Stimulated activated naive B cell treated with anti-CD40 and anti-IgM and Interleukin-4, amounts not matched to agents 10 μg/mL and 1 μg/mL and 100 μg/mL, for 72 hours (primary cell): ENCODE measurements at regions not wholly inside any gene's neighbourhood (a gene's known extent, or its start where the extent isn't known, plus 50 kb on each side); places are given as distances from the start of the nearest gene placed in this dataset.

Experiments
- ATAC-seq, 2 donors: fragments of 150-1000 bp; cut with Tn5 transposase; replicated peaks; 2 replicates each; pipeline ENCODE4 v1.10.0; 2021; ENCODE audit warnings: moderate library complexity in 1 of 2
- DNase-seq: peaks from one replicate; pipeline ENCODE4 v3.0.0; 2021
- H3K27ac Mint-ChIP-seq: one replicate; pipeline ENCODE4 v1.8.0; 2022; ENCODE audit warnings: mild to moderate bottlenecking, mixed read lengths
- H3K27me3 Mint-ChIP-seq, 2 donors: one replicate each; pipeline ENCODE4 v1.8.0; 2022; ENCODE audit warnings: mixed read lengths in 2 of 2
- H3K36me3 Mint-ChIP-seq, 2 donors: one replicate each; pipeline ENCODE4 v1.8.0; 2022; ENCODE audit warnings: mixed read lengths in 2 of 2, mild to moderate bottlenecking in 1 of 2
- H3K4me1 Mint-ChIP-seq, 2 donors: one replicate each; pipeline ENCODE4 v1.8.0; 2022; ENCODE audit warnings: mixed read lengths in 2 of 2, mild to moderate bottlenecking in 1 of 2
- H3K4me3 Mint-ChIP-seq, 2 donors: one replicate each; pipeline ENCODE4 v1.8.0; 2022; ENCODE audit warnings: mild to moderate bottlenecking in 2 of 2, mixed read lengths in 2 of 2, moderate library complexity in 1 of 2
- H3K9me3 Mint-ChIP-seq, 2 donors: one replicate each; pipeline ENCODE4 v1.8.0; 2022; ENCODE audit warnings: mixed read lengths in 2 of 2, mild to moderate bottlenecking in 1 of 2

- no peak for DNase-seq
- no peak overlapping the region for H3K4me3 Mint-ChIP-seq
- H3K4me1 Mint-ChIP-seq = peaks cover 8 to 10% of the 10 kb centered on the region in 2 donors
- H3K36me3 Mint-ChIP-seq = peaks cover 6 to 8% of the 10 kb centered on the region in 2 donors
- peaks cover 3 to 5% of the 10 kb centered on the region in 2 donors for H3K9me3 Mint-ChIP-seq
- peaks cover 4 to 22% of the 10 kb centered on the region in 2 donors for H3K27me3 Mint-ChIP-seq
- no peak overlapping the region for H3K27ac Mint-ChIP-seq
- ATAC-seq = peak in 1 of 2 donors; percentile 52
Observed at GRCh38 chr2:12397854-12398253, 318.9 kb upstream of the TRIB2 start.

- Mint-ChIP-seq H3K36me3 (peaks cover 8 to 14% of the 10 kb centered on the region in 2 donors), H3K27ac (no peak overlapping the region), H3K27me3 (peaks cover 4 to 22% of the 10 kb centered on the region in 2 donors)
Observed at GRCh38 chr2:12399240-12399639, 317.5 kb upstream of the TRIB2 start.

GRCh38 chr2:12400543-12400942 lies 316.2 kb upstream of the TRIB2 start:
- ATAC-seq (no peak), DNase-seq (no peak)
- Mint-ChIP-seq H3K36me3 (peaks cover 8 to 14% of the 10 kb centered on the region in 2 donors), H3K4me1 (peaks cover 8 to 9% of the 10 kb centered on the region in 2 donors), H3K27ac (no peak overlapping the region), H3K9me3 (peaks cover 9 to 11% of the 10 kb centered on the region in 2 donors), H3K27me3 (peaks cover 9 to 22% of the 10 kb centered on the region in 2 donors), H3K4me3 (no peak overlapping the region)

More at GRCh38 chr2:12399240-12399639, 317.5 kb upstream of the TRIB2 start:
- peaks cover 8 to 10% of the 10 kb centered on the region in 2 donors for H3K4me1 Mint-ChIP-seq
- DNase-seq (no peak), ATAC-seq (no peak)
- peaks cover 9 to 11% of the 10 kb centered on the region in 2 donors for H3K9me3 Mint-ChIP-seq
- no peak overlapping the region for H3K4me3 Mint-ChIP-seq

- H3K9me3 Mint-ChIP-seq = peaks cover 9 to 11% of the 10 kb centered on the region in 2 donors
- DNase-seq (no peak), ATAC-seq (no peak)
- peaks cover 8 to 14% of the 10 kb centered on the region in 2 donors for H3K36me3 Mint-ChIP-seq
- H3K4me3 Mint-ChIP-seq = no peak overlapping the region
- H3K27ac Mint-ChIP-seq = no peak overlapping the region
- peaks cover 8 to 9% of the 10 kb centered on the region in 2 donors for H3K4me1 Mint-ChIP-seq
- peaks cover 9 to 10% of the 10 kb centered on the region in 2 donors for H3K27me3 Mint-ChIP-seq
Observed at GRCh38 chr2:12402440-12403139, 314.1 kb upstream of the TRIB2 start.

GRCh38 chr2:12404497-12404896 lies 312.2 kb upstream of the TRIB2 start:
- Mint-ChIP-seq H3K4me3 (no peak overlapping the region), H3K4me1 (peaks cover 7 to 8% of the 10 kb centered on the region in 2 donors), H3K27ac (no peak overlapping the region), H3K9me3 (peaks cover 9 to 11% of the 10 kb centered on the region in 2 donors), H3K36me3 (peaks cover 8 to 14% of the 10 kb centered on the region in 2 donors), H3K27me3 (peaks cover 9 to 10% of the 10 kb centered on the region in 2 donors)
- ATAC-seq (no peak), DNase-seq (no peak)

GRCh38 chr2:12407160-12407559 lies 309.6 kb upstream of the TRIB2 start:
- Mint-ChIP-seq H3K4me3 (no peak overlapping the region), H3K9me3 (peaks cover 9 to 12% of the 10 kb centered on the region in 2 donors), H3K27me3 (peaks cover 0 to 6% of the 10 kb centered on the region in 2 donors), H3K27ac (no peak overlapping the region), H3K4me1 (peaks cover 2% of the 10 kb centered on the region in 2 donors), H3K36me3 (peaks cover 4 to 12% of the 10 kb centered on the region in 2 donors)
- DNase-seq (no peak), ATAC-seq (no peak)

- DNase-seq (peak; percentile 26), ATAC-seq (peak; percentile 97 to 99)
Observed at GRCh38 chr2:12412898-12413305, 303.8 kb upstream of the TRIB2 start.

GRCh38 chr2:12415536-12415935 lies 301.2 kb upstream of the TRIB2 start:
- no peak for ATAC-seq
- no peak overlapping the region for H3K4me3 Mint-ChIP-seq

More at GRCh38 chr2:12412898-12413305, 303.8 kb upstream of the TRIB2 start:
- H3K9me3 Mint-ChIP-seq = peaks cover 0 to 7% of the 10 kb centered on the region in 2 donors
- no peak overlapping the region for H3K4me3 Mint-ChIP-seq
- H3K27ac Mint-ChIP-seq = peak overlapping the region; percentile 31
- H3K27me3 Mint-ChIP-seq = no peaks in the 10 kb centered on the region
- peaks cover 0 to 3% of the 10 kb centered on the region in 2 donors for H3K36me3 Mint-ChIP-seq
- peaks cover 11 to 28% of the 10 kb centered on the region in 2 donors for H3K4me1 Mint-ChIP-seq

GRCh38 chr2:12416600-12416999 lies 300.1 kb upstream of the TRIB2 start:
- Mint-ChIP-seq H3K27me3 (no peaks in the 10 kb centered on the region), H3K4me3 (no peak overlapping the region), H3K9me3 (peaks cover 0 to 2% of the 10 kb centered on the region in 2 donors), H3K27ac (no peak overlapping the region), H3K36me3 (no peaks in the 10 kb centered on the region), H3K4me1 (peaks cover 12 to 28% of the 10 kb centered on the region in 2 donors)
- peak; percentile 44 to 53 for ATAC-seq
- DNase-seq = no peak

More at GRCh38 chr2:12415536-12415935, 301.2 kb upstream of the TRIB2 start:
- H3K36me3 Mint-ChIP-seq = peaks cover 0 to 2% of the 10 kb centered on the region in 2 donors
- no peaks in the 10 kb centered on the region for H3K27me3 Mint-ChIP-seq
- no peak for DNase-seq
- H3K27ac Mint-ChIP-seq = no peak overlapping the region
- H3K9me3 Mint-ChIP-seq = peaks cover 0 to 5% of the 10 kb centered on the region in 2 donors
- H3K4me1 Mint-ChIP-seq = peaks cover 11 to 28% of the 10 kb centered on the region in 2 donors

- no peak overlapping the region for H3K27ac Mint-ChIP-seq
- no peak overlapping the region for H3K4me3 Mint-ChIP-seq
- H3K36me3 Mint-ChIP-seq = no peaks in the 10 kb centered on the region
- DNase-seq (no peak), ATAC-seq (no peak)
- H3K27me3 Mint-ChIP-seq = peaks cover 0 to 1% of the 10 kb centered on the region in 2 donors
- peaks cover 0 to 2% of the 10 kb centered on the region in 2 donors for H3K9me3 Mint-ChIP-seq
- peaks cover 12 to 26% of the 10 kb centered on the region in 2 donors for H3K4me1 Mint-ChIP-seq
Observed at GRCh38 chr2:12417786-12418185, 298.9 kb upstream of the TRIB2 start.

GRCh38 chr2:12419803-12420202 lies 296.9 kb upstream of the TRIB2 start:
- no peak overlapping the region for H3K27ac Mint-ChIP-seq
- no peak for DNase-seq
- H3K4me3 Mint-ChIP-seq = no peak overlapping the region
- H3K27me3 Mint-ChIP-seq = peaks cover 0 to 7% of the 10 kb centered on the region in 2 donors
- ATAC-seq = no peak
- no peaks in the 10 kb centered on the region for H3K36me3 Mint-ChIP-seq
- peaks cover 8 to 16% of the 10 kb centered on the region in 2 donors for H3K4me1 Mint-ChIP-seq
- H3K9me3 Mint-ChIP-seq = no peaks in the 10 kb centered on the region

- H3K27ac Mint-ChIP-seq = no peak overlapping the region
- H3K27me3 Mint-ChIP-seq = peaks cover 0 to 7% of the 10 kb centered on the region in 2 donors
- H3K4me1 Mint-ChIP-seq = peaks cover 8 to 10% of the 10 kb centered on the region in 2 donors
- no peaks in the 10 kb centered on the region for H3K9me3 Mint-ChIP-seq
- no peak for ATAC-seq
- no peaks in the 10 kb centered on the region for H3K36me3 Mint-ChIP-seq
- DNase-seq = no peak
- H3K4me3 Mint-ChIP-seq = no peak overlapping the region
Observed at GRCh38 chr2:12421046-12421445, 295.7 kb upstream of the TRIB2 start.

- Mint-ChIP-seq H3K27ac (no peak overlapping the region), H3K4me1 (peaks cover 0 to 1% of the 10 kb centered on the region in 2 donors), H3K4me3 (no peak overlapping the region), H3K9me3 (no peaks in the 10 kb centered on the region), H3K36me3 (no peaks in the 10 kb centered on the region), H3K27me3 (peaks cover 0 to 7% of the 10 kb centered on the region in 2 donors)
- no peak for ATAC-seq
- DNase-seq = no peak
Observed at GRCh38 chr2:12424219-12424618, 292.5 kb upstream of the TRIB2 start.

- no peaks in the 10 kb centered on the region for H3K9me3 Mint-ChIP-seq
- H3K27ac Mint-ChIP-seq = no peak overlapping the region
- no peaks in the 10 kb centered on the region for H3K36me3 Mint-ChIP-seq
- peaks cover 0 to 1% of the 10 kb centered on the region in 2 donors for H3K4me1 Mint-ChIP-seq
- no peak overlapping the region for H3K4me3 Mint-ChIP-seq
- no peak for DNase-seq
- ATAC-seq = no peak
- H3K27me3 Mint-ChIP-seq = peaks cover 0 to 7% of the 10 kb centered on the region in 2 donors
Observed at GRCh38 chr2:12424809-12425208, 291.9 kb upstream of the TRIB2 start.

GRCh38 chr2:12428324-12428723 lies 288.4 kb upstream of the TRIB2 start:
- peaks cover 7 to 16% of the 10 kb centered on the region in 2 donors for H3K4me1 Mint-ChIP-seq
- no peak for DNase-seq
- no peaks in the 10 kb centered on the region for H3K27me3 Mint-ChIP-seq
- no peak for ATAC-seq
- no peaks in the 10 kb centered on the region for H3K9me3 Mint-ChIP-seq
- H3K27ac Mint-ChIP-seq = no peak overlapping the region
- no peaks in the 10 kb centered on the region for H3K36me3 Mint-ChIP-seq
- H3K4me3 Mint-ChIP-seq = no peak overlapping the region
